K562 (cell line): ENCODE measurements at regions not wholly inside any gene's neighbourhood (a gene's known extent, or its start where the extent isn't known, plus 50 kb on each side); places are given as distances from the start of the nearest gene placed in this dataset.
A peak's percentile ranks its signal among the peaks of the same experiment; 100 is the strongest.

Experiments used
- CAMTA2 ChIP-seq: fragments of 250-450 bp; sonication (Bioruptor Pico); conservative IDR thresholded peaks from 2 replicates; pipeline ENCODE4 v1.5.1; 2022
- CLOCK ChIP-seq: fragments of 250-450 bp; sonication (Bioruptor Pico); IDR thresholded peaks from 2 replicates; pipeline ENCODE4 v1.4.0; 2020; ENCODE audit warnings: mild to moderate bottlenecking, moderate library complexity, borderline replicate concordance
- GABPB1 ChIP-seq: sonication (generic); formaldehyde crosslinking; IDR thresholded peaks from 2 replicates; pipeline ENCODE4 v1.8.0; 2022; ENCODE audit warnings: mild to moderate bottlenecking, missing genetic modification reagents
- MAFF ChIP-seq: IDR thresholded peaks from 2 replicates; pipeline ENCODE4 v1.6.1; 2012; ENCODE audit warnings: low read length, improper control_type of control experiment
- NBN ChIP-seq: fragments of 450-650 bp; IDR thresholded peaks from 2 replicates; pipeline ENCODE4 v1.6.1; 2016; ENCODE audit warnings: low read depth, mild to moderate bottlenecking
- XRCC4 ChIP-seq: IDR thresholded peaks from one replicate; pipeline ENCODE4 v1.6.1; 2011; ENCODE audit not compliant: insufficient read depth, insufficient read length; ENCODE audit errors: extremely low read depth
- ZNF23 ChIP-seq: fragments of 250-450 bp; sonication (Bioruptor Pico); IDR thresholded peaks from 2 replicates; pipeline ENCODE4 v1.4.0; 2020; ENCODE audit warnings: mild to moderate bottlenecking
- ZNF24 ChIP-seq: fragments of 450-650 bp; IDR thresholded peaks from 2 replicates; pipeline ENCODE4 v1.6.1; 2016
- ZNF449 ChIP-seq: fragments of 250-450 bp; sonication (Bioruptor Pico); IDR thresholded peaks from 2 replicates; pipeline ENCODE4 v1.8.0; 2022; ENCODE audit warnings: moderate library complexity, mild to moderate bottlenecking, inconsistent platforms
- ZNF512 ChIP-seq: IDR thresholded peaks from 2 replicates; pipeline ENCODE4 v1.6.1; 2016; ENCODE audit warnings: missing genetic modification characterization, missing compliant biosample characterization
- ZNF592 ChIP-seq: fragments of 450-650 bp; IDR thresholded peaks from 2 replicates; pipeline ENCODE4 v1.6.1; 2017; ENCODE audit warnings: antibody characterized with exemption, mild to moderate bottlenecking
- ZNF76 ChIP-seq: fragments of 250-450 bp; sonication (Bioruptor Pico); IDR thresholded peaks from 2 replicates; pipeline ENCODE4 v1.4.0; 2020; ENCODE audit warnings: mild to moderate bottlenecking, moderate library complexity, borderline replicate concordance

- TF ChIP-seq CLOCK (CRISPR knock-in tag) (no peak), XRCC4 (no peak), ZNF449 (CRISPR knock-in tag) (no peak), GABPB1 (peak; percentile 32; the same call in 1 of the 2 replicates), ZNF24 (no peak), ZNF23 (CRISPR knock-in tag) (no peak), CAMTA2 (no peak), NBN (no peak), ZNF512 (tag) (no peak), MAFF (no peak), ZNF76 (no peak), ZNF592 (no peak)
These were observed 66.7 kb upstream of the FAM20C start (continued) for GRCh38 chr7:125661-126060.
